Stimulated activated naive CD4-positive, alpha-beta T cell treated with Interleukin-2 at 50 U/mL for 16 hours (primary cell): ENCODE measurements at regions not wholly inside any gene's neighbourhood (a gene's known extent, or its start where the extent isn't known, plus 50 kb on each side); places are given as distances from the start of the nearest gene placed in this dataset.

Experiments used
- DNase-seq: peaks from one replicate; lab custom pipeline; 2025; lab: John Stamatoyannopoulos, UW

DNA sequence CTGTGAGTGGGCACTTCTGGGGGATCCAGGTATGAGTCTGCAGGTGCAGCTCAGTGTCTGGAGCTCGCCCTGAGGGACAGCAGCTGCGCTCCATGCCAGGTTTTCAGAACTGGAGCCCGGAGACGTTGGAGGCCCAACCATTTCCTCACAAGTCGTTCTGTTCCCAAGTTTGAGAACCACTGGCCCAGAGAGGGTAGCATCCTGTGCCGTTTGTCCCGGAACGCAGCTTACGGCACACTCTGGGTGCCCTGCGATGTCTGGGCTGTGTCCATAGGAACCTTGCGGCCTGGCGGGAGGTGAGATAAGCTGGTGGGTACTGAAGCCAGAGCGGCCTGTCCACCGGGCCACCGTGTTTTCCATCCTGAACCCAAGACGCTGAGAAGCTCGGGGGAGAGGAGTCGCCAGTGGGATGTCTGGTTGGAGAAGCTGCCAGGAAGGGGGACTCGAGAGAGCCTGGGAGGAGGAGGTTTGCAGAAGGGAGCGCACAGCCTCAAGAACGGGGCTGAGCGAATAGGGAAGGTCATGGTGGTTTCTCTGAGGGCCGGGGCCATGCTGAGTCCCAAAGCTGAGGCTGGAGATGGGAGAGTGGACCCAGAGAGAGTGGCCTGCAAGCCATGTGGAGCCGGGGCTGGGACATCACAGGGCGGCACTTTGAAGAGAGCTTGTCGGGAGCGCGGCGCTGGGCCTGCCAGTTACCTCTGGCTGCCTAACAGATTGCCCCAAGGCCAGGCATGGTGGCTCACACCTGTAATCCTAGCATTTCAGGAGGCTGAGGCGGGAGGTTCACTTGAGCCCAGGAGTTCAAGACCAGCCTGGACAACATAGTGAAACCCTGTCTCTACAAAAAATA, 211.0 kb upstream of the GSE1 start:
- DNase-seq, result no peak

DNA sequence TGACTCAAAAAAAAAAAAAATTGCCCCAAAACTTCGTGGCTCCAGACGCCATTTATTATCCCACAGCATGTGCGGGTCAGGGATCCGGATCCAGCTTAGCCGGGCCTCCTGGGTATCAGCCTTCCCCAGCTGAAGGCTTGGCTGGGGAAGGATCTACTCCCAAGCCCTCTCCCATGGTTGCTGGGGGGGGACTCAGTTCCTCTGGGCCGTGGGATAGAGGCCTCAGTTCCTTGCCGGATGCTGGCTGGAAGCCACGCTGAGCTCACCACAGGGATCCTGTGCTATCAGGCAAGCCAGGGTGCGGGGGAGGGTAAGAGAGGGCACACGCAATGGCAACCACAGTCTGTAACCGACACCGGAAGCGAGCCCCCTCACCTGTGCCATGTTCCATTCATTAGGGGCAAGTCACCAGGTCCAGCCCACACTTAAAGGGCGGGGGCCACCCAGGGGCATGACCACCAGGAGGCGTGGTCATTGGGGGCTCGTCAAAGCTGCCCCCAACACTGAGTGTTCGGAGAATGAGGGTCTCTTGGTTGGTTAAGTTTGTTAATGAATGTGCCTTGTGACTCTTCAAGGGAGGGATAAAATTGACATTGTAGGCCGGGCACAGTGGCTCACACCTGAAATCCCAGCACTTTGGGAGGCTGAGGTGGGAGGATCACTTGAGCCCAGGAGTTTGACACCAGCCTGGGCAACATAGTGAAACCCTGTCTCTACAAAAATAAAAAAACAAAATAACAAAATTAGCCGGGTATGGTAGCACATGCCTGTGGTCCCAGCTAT, 210.0 kb upstream of the GSE1 start:
- DNase-seq, result no peak

- DNase-seq, result no peak
These were observed 209.4 kb upstream of the GSE1 start for GRCh38 chr16:85403693-85404092.

DNA sequence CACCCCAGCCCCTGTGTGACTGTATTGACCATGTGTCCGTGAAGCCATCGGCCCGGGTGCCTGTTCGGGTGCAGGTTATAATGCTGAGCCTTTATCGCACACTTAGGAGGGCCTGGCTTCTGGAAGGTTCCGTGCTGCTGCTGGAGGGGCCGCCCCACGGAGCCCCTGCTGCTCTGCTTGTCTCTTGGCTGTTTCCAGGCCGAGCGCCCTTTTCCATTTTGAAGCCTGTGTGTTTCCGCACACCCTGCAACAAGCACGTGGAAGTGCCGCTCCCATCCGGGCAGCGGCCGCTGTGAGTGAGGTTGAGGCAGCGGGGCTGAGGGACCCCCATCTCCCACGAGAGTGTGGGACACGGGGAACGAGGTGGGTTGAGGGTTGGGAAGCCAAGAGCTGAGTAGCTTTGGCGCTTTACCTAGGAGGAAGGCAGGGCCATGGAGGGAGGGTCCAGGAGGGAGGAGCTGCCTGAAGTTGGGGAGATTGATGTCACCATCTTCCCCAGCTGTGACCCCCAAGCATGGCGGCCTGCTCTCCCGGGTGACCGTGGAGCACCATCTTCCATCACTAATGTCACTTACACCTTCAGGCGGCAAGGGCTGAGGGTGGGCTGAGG, 200.1 kb upstream of the GSE1 start:
- no peak for DNase-seq

DNA sequence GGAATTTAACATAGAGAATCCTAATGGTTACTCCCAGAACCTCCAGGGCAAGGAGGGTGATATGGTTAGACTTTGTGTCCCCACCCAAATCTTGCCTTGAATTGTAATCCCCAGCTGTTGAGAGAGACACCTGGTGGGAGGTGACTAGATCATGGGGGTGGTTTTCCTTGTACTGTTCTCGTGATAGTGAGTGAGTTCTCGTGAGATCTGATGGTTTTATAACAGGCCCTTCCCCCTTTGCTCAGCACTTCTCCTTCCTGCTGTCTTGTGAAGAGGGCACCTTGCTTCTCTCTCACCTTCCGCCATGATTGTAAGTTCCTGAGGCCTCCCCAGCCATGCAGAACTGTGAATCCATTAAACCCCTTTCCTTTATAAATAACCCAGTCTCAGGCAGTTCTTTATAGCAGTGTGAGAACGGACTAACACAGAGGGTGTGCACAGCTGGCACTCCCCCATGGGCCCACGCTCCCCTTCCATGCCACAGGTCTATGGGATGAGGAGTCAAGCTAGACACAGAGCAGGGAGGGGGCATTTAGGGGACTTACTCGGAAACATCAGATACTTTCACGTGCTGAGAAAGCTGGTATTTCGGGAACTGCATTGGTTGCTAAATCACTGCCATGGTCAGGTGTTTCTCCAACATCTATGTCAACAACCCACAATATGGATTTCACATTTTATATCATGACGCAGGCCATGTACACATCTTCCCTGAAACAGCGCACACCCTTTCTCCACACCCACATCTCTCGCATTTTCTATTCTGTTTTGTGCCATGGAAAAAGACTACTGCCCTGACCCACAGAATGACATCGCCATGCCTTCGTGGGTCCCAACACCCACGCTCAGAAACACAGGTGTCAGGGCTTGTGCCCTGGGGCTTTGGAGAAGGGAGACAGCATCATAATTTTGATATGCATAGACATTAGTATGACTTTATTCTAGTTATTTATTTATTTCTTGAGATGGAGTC, 199.1 kb upstream of the GSE1 start:
- DNase-seq, result no peak

DNA sequence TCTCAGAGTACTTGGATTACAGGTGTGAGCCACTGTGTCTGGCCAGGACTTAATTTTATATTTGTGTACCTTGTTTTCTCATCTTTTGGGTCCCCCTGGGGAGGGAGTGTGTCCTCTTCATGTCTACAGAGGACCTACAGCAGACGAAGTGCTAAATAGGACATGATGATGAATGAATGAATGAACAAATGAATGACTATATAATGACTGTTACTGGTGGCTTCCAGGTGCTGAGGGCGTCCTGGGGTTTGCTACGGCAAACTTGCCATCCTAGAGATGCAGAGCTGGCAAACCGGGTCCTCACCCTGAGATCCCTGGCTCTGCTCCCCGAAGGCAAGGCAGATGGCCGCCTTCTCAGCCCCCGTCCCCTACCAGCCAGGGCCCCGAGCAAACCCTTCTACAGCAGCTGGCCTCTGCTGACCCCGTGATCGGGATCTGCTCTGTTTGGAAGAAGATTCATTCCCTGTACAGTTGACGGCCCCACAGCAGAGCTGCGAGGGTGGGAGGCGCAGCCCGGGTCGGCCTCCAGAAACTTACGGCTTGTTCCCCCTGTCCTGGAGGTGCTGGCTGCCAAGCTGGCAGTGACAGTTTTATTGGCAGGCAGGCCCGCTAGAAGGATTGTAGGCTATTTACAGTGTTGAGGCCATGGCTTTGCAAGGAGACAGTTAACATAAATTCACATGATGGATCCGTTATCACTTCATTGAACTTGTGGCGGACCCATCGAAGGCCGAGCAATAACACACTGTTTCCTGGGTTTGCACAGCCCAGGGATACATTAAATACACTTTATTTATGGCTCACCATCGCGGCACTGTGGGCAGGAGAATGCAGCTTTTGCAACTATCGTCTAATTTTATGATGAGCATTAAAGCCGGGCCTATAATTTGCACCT, 197.7 kb upstream of the GSE1 start:
- DNase-seq, result no peak

DNA sequence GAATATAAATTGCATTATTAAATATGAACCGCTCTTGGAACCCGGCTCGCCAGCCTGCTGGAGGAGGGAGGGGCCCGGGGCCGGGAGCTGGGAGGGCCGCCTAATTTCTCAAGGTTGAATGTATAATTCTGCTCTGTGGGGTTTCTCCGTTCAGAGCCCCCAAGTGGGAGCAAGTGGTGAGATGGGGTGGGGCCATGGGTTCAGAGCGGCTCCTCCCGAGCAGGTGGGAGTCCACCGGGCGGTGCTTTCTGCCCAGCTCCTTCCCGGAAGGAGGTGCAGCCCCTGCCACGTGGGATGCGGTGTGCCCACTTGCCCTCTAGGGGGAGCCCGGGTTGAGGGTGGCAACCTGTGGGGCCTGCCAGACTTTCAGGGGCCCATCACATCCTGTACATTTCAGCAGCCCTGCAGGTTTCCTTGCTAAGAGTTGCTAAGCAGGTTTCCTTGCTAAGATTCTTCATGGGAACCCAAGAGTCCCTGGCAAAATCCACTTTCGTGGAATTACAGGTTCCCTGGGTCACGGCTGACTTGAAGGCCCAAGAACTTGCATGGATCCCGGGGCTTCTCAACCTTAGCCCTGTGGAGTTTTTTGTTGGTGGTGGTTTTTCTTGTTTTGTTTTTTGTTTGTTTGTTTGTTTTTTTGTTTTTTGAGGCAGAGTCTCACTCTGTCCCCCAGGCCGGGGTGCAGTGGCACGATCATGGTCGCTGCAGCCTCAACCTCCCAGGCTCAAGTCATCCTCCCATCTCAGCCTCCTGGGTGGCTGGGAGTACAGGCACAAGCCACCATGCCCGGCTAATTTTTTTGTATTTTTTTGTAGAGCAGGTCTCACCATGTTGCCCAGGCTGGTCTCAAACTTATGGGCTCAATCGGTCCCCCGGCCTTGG, 196.7 kb upstream of the GSE1 start:
- peak; percentile 46 for DNase-seq

DNA sequence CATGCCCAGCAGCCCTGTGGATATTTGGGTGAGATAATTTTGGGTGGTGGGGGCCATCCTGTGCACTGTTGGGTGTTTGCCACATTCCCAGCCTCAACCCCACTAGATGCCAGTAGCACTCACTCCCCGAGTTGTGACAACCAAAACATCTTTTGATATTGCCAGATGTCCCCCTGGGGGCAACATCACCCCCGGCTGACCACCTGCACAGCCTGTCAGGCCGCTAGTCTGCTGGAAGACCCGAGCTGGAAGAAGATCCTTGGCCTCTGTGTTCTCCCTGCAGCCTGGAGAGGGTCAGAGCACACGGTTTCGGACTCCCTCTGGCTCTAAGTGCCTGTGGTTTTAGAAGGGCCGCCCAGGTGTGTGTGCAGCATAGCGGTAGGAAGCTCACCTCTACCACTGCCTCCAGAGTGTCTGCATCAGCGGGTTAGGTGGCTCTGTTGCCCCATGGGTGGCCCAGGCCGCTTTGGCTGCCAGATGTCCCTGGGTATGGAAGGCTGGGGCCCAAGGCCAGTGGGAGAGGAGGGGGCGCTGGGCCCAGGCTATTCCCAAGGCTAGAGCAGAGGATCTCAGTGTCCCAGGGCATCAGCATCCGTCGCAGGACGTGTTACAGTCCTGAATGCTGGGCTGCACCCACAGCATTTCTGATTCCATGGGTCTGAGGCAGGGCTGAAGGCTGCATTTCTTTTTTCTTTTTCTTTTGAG, 195.8 kb upstream of the GSE1 start:
- no peak for DNase-seq

- no peak for DNase-seq
These were observed 194.1 kb upstream of the GSE1 start for GRCh38 chr16:85418978-85419491.

DNA sequence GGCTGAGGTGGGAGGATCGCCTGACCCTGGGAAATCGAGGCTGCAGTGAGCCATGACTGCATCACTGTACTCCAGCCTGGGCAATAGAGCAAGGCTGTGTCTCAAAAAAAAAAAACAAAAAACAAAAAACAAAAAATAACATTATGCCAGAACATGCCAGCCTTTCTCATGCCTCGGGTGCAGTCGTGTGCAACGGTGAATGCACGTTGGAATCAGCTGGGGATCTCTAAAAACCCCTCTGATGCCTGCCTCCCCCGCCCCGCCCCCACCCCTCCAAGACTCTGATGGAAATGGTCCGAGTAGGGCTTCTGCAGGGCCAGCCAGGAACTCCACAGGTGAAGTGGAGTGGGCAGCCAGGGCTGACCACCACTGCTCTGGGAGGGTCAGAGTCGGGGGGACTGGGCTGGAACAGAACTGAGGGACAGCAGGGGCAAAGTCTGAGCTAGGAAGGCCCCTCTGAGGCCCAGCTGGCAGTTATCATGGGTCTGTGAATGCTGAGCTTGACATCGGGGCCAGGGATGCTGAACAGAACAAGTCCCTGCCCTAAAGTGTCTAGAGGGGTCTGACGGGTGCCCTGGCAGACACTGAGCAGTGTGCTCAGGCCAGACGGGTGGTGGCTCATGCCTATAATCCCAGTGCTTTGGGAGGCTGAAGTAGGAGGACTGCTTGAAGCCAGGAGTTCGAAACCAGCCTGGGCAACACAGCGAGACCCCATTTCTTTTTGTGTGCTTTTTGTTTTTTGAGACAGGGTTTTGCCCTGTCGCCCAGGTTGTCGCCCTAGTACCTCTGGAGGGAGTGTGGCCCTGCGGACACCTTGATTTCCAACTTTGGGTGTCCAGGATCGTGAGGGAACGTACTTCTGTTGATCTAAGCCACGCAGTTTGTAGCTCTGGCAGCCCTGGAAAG, 193.4 kb upstream of the GSE1 start:
- no peak for DNase-seq

GRCh38 chr16:85420501-85421337, 192.4 kb upstream of the GSE1 start:
- peak; percentile 61 for DNase-seq

DNA sequence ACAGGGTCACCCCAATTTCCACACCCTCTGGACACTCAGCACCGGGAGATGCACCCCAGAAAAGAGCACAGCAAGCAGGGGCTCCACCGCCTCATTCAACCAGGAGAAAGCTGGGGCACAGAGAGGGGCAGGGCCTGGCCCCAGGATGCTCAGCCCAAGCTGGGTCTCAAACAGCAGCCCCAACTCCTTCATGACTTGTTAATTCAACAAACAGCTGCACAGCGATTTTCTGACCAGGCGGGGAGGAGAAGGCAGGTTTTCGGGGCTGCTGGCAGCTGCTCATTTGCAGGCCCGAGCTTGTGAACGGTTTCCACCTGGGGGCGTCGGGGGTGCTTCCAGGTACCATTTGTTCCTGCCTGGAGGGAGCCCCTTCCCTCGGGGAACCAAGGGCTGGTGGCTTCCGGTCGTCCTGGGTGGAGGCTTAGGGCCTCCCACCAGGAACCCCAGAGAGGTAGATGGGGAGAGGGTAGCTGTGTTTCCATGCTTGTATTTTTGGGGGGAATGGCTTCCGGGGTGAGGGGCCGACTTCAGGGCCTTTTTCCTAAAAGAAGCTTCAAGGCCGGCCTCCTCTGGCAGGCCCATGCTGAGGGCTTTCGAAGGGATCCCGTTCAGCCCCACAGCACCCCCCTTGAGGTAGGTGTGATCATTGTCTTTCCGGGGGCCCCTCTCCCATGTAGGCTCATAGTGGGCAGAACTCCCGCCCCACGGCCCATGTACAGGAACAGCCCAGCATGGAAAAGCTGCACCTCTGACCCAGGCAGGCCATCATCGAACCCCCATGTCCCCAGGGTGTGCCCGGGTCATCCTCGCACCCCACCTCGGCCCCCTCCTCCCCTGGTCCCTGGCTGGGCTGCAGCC, 191.6 kb upstream of the GSE1 start:
- DNase-seq, result no peak

GRCh38 chr16:85422196-85422631, 190.9 kb upstream of the GSE1 start:
- no peak for DNase-seq

- DNase-seq, result no peak
These were observed 190.2 kb upstream of the GSE1 start for GRCh38 chr16:85422632-85423550.

DNA sequence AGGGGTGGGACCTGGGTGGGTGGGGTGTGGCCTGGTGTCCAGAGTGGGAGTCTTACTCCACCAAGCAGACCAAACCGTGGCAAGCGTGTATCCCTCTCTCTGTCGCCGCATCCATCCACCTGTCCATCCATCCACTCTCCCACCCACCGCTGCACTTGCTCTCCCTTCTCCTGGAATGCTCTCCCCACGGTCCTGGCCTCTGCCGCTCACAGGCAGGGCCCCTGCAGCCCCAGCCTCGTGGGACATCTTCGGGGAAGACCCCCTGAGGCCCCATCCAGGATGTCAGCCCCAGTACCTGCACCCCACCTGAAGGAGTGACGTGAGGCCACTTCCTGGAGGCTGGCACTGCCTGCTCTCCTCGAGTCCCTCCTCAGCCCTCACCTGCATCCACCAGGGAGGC, 189.5 kb upstream of the GSE1 start:
- no peak for DNase-seq
